ENCODE measurements at regions not wholly inside any gene's neighbourhood (a gene's known extent, or its start where the extent isn't known, plus 50 kb on each side); places are given as distances from the start of the nearest gene placed in this dataset.
"Not testable (repeated sequence)": the region's sequence is repeated elsewhere in the genome, so short reads cannot be mapped to it uniquely, and the experiment has no call there.

DNA sequence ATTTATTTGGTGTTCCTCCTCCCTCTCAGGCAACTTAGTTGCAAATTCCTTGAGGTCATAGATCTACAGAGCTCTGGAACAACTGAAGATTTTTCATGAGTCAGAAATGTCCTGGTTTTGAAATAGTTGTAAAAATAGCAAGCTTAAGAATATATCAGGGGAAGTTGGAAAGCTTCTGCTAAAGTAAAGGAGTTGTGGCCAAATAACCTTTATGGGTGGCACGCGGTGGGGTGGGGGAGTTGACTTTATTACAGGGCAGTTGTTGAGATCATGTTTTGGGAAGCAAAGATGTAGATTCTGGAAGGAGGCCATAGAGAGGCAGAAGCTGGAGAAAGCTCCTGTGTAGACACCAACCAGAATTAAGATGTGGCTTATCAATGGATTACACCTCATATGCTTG is 326.0 kb upstream of the MTPN start:
- no peak for DNase-seq

DNA sequence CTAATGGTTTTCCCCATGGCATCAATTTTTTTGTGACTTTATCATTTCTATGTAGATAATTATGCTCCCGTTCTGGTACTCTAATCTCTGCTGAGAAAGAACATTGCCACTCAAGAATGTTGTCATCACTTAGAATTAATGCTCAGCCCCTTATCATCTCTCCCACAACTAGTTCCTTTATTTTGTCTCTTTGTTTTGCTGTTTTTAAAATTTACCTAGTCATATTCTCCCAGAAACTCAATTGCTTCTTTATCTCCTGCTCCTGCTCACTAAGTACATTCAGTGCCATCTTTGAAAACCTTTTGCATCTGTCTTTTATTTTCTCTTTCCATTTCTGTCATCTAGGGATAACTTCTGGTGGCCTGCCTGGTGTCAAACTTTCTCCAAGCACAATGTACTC is 324.9 kb upstream of the MTPN start:
- DNase-seq: no peak

- DNase-seq: no peak
Observed at GRCh38 chr7:136294977-136295376, 317.8 kb upstream of the MTPN start.

DNA sequence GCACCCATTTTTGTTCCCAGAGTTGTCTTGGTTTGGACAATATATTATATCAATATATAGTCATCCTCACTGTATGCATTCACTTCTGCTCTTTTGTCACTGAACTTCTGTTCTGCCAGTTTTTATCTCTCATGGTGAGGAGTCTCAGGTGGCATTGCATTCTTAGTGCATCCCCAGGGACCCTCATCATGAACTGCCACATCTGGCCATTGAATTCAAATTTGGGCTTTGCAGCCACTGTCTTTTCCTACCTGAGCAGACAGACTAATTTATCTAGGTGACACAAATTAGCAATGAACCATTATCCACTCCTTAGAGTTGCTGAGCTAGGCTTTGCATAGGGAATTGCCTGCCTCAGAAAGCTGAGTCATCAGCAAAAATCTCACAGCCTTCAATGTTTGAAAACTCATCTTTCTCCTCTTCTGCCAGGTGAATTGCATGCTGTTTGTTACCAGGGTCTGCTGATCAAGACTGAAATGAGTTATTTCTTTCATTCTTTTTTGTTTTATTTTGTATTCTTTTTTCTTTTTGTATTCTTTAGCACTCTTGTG is 316.8 kb upstream of the MTPN start:
- DNase-seq: no peak

DNA sequence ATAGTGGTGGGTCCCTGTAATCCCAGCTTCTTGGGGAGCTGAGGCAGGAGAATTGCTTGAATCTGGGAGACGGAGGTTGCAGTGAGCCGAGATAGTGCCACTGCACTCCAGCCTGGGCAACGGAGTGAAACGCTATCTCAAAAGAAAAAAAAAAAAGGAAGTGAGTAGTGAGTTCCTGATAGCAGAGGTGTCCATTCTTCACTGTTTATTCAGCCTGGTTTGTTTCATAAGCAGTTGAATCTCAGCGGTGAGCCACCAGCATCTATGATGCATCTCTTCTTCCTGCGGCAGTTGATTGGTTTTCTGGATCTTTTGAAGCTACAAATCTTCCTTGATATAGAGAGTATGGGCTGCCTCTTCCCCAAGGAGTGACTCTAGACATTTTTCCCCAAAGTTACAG is 316.1 kb upstream of the MTPN start:
- DNase-seq: no peak

GRCh38 chr7:136292365-136292764 is 315.2 kb upstream of the MTPN start:
- no peak for DNase-seq

- DNase-seq: no peak
Observed at GRCh38 chr7:136290351-136290750, 313.2 kb upstream of the MTPN start.

DNA sequence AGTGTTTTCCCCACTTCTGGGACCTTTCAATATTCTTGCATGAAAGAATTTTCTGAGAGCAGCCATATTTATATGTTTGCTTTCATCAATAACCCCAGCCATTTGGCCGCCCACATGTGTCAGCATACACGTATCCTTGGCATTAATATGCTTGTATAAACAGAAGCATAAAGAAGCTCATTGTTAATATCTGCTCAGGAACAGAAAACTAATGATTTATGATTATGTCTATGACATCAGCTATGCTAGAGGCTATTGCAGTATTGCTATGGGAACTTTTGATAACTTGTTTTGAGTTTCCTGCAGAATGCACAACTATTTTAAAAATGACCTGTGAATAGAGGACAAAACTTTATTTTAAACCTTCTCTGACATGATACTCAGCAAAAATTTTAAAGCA is 300.9 kb upstream of the MTPN start:
- no peak for DNase-seq

GRCh38 chr7:136275794-136276193 is 298.6 kb upstream of the MTPN start:
- DNase-seq: no peak

- DNase-seq: no peak
Observed at GRCh38 chr7:136274636-136275345, 297.6 kb upstream of the MTPN start.

DNA sequence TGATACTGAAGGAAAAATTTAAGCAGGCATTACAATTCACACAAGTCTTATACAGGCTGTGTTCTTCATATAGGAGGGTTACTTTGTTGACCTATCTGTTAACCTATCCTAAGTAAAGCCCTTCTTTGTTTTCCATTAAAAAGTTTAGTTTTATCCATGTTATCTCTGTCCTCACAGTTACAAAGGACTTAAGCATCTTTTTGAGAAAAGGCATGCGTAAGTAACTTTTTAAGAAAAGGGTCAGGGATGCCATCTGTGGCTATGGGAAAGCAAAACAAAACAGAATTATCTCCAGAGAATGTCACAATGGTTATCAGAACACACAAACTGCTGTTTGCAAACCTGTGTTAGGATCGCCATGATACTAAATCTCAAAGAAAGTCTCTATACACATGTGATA is 295.8 kb upstream of the MTPN start:
- DNase-seq: no peak

DNA sequence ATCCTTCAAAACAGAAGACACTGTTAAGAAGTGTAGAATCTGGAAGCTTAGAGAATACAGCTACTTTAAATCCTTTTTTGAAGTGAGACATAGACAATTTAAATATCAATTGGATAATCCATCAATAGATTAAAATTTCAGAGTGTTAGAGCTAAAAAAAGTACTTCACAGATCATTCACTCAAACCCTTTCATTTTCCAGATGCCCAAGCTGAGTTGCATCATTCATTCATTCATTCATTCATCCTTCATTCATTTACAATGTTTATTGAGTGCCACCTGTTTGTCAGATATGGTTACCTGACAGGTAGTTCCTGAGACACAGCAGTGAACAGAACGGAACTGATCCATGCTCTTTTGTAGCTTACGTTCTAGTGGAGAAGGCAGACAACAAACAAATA is 290.7 kb upstream of the MTPN start:
- DNase-seq: no peak

DNA sequence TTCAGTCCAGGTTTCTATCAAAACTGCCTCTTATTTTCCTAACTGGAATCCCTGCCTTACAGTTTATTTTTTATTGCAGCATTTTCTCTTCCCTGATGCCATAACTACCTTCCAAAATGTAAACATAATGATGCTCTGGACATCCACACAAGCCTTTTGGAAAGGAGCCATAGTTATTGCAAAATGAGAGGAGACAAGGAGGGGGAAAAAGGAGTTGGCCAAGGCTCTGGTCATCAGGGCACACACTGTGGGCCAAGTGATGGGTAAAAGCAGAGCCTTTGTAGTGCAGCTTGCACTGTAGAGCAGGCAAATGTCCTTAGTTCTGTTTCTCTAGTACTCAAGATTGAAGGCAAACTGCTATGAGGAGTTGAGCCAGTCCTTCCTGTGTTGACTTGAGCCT is 289.3 kb upstream of the MTPN start:
- no peak for DNase-seq

DNA sequence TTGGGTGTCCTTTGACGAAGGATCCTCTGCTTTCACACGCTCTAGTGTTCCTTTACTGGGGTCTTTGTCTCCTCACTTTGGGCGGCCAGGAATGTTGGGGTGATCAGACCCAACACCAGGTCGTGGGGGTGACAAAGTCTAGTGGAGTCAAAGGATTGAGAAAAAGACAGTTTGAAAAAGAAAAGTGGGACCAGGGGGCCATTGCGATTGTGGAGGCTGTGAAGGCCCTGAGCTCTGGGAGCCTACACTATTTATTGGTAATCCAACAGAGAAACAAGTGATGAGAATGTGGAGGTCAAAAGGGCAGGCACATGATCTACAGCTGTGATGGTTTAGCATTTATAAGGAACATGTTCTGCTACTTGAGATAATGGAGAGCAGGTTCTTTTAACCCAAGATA is 287.1 kb upstream of the MTPN start:
- DNase-seq: not testable (repeated sequence)

DNA sequence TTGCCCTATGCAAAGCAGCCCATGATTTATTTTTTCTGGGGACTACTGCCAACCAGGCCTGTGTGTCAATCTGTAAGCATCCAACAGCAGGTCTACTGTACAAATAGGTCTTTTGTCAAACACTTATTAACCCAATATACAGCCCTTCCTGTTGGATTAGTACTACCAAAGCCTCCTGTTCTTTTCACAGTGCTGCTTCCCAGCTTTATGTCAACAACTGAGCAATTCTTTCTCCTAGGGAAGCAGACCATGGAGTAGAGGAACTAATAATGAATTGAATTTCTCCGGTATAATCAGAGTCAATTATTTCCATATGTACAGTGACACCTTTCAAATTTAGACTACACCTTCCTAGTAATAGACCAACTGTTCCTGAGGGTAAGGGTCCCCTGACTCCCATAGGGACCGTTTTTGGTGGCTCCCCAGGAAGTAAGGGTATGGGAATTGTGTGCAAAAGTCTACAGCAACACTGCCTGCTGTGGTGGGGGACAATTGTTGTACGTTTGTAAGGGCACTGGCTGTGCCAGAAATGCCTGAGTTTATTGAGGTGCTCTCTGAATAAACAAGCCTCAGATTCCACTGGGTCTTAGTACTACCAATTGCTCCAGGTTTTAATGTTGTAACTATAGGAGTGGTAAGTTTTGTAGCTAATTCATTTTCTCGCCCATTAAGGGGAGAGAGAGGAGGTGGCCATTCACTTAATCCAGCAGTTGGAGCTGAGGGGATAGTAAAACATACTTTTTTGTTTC is 286.1 kb upstream of the MTPN start:
- DNase-seq: not testable (repeated sequence)

DNA sequence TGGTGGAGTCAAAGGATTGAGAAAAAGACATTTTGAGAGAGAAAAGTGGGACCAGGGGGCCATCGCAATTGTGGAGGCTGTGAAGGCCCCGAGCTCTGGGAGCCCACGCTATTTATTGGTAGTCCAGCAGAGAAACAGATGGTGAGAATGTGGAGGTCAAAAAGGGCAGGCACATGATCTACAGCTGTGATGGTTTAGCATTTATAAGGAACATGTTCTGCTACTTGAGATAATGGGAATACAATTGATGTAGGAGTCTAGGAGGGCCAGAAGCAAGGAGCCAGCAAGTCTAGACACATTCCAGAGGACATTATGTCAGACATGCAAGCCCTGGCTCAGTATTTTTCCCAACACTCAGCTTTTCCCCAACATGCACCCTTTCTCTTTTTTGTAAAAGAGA is 283.4 kb upstream of the MTPN start:
- DNase-seq: not testable (repeated sequence)

DNA sequence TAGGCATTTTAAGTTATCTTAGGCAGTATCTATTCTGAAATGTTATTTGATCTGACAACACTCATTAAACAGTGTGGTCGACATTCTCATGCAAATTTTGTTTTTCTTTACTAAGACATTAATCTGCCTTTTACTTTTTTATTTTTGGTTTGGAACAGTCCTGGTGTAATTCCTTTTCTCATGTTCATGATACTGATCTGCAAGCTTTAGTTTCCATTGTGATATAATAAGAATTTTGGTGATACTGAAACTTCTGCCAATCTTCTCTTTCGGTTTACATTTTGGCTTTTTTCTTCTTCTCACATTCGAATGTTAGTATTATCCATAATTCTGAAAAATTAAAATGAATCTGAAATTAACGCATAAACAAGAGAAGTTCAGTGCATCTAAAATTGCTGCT is 281.9 kb upstream of the MTPN start:
- DNase-seq: no peak

- DNase-seq: no peak
Observed at GRCh38 chr7:136256491-136256890, 279.3 kb upstream of the MTPN start.

GRCh38 chr7:136254148-136254547 is 277.0 kb upstream of the MTPN start:
- DNase-seq: no peak

GRCh38 chr7:136251826-136252225 is 274.7 kb upstream of the MTPN start:
- DNase-seq: no peak

GRCh38 chr7:136247211-136247610 is 270.1 kb upstream of the MTPN start:
- no peak for DNase-seq

DNA sequence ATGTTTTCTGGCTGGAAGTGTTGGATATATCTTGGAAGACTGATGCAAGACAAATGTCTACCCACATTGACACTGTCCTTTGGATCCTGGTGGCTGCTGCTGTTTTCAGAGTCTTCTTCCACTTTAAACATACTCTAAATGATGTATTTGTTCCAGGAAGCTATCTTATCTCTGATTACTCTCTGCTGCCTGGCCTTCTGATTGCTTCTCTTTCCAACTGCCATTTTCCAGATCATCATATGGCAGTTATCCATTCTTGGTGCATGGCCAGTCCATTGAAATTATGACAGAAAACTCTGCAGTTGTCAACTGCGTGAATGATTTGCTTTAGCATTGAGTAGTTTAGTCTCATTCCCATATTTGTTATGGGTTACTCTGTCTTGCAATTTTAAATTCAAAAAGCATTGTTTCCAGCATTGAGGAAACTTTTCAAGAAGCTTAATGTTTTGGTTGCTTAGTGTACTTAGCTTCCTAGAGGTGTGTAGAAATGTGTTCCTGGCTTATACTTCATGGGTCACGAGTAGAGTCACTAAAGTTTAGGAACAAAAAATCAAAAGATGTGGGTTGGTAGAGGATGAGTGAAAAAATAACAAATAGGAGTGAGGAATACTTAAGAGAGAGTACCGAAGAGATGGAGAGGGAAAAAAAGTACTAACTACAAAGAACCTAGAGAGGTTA is 268.3 kb upstream of the MTPN start:
- DNase-seq: no peak

- DNase-seq: no peak
Observed at GRCh38 chr7:136234040-136234439, 256.9 kb upstream of the MTPN start.

GRCh38 chr7:136230210-136230609 is 253.1 kb upstream of the MTPN start:
- no peak for DNase-seq

All from stimulated activated CD4-positive, alpha-beta T cell treated with anti-CD3 and anti-CD28 coated beads, Interleukin-1b, Interleukin-23, amount 100 ng/mL, for 48 hours (primary cell).